ENCODE measurements at regions not wholly inside any gene's neighbourhood (a gene's known extent, or its start where the extent isn't known, plus 50 kb on each side); places are given as distances from the start of the nearest gene placed in this dataset.

GRCh38 chr3:61445924-61446323 lies 115.4 kb upstream of the PTPRG start:
- no peak for TF ChIP-seq CTCF (conservative IDR thresholded peaks at IDR 0.05; ENCODE audit: low read length)
- TF ChIP-seq EZH2phosphoT487 (IDR thresholded peaks at IDR 0.05; ENCODE audit: borderline replicate concordance, low read depth, low read length), result no peak
